Right kidney (tissue), 1 donor: ENCODE measurements at regions not wholly inside any gene's neighbourhood (a gene's known extent, or its start where the extent isn't known, plus 50 kb on each side); places are given as distances from the start of the nearest gene placed in this dataset.
"Not testable (repeated sequence)": the region's sequence is repeated elsewhere in the genome, so short reads cannot be mapped to it uniquely, and the experiment has no call there.

Experiments
- DNase-seq: peaks from one replicate; pipeline ENCODE4 v3.0.0-alpha.2; 2016

GRCh38 chr6:23690453-23691049, 435.5 kb upstream of the NRSN1 start:
- no peak for DNase-seq

- DNase-seq, result no peak
These were observed 433.8 kb upstream of the NRSN1 start for GRCh38 chr6:23692184-23692583.

GRCh38 chr6:23696992-23697391, 429.0 kb upstream of the NRSN1 start:
- DNase-seq, result no peak

- no peak for DNase-seq
These were observed 421.4 kb upstream of the NRSN1 start for GRCh38 chr6:23704479-23705052.

- no peak for DNase-seq
These were observed 420.3 kb upstream of the NRSN1 start for GRCh38 chr6:23705697-23706096.

- no peak for DNase-seq
These were observed 413.3 kb upstream of the NRSN1 start for GRCh38 chr6:23712756-23713155.

GRCh38 chr6:23713211-23713610, 412.8 kb upstream of the NRSN1 start:
- no peak for DNase-seq

GRCh38 chr6:23728707-23729106, 397.3 kb upstream of the NRSN1 start:
- DNase-seq, result no peak

- DNase-seq, result no peak
These were observed 394.4 kb upstream of the NRSN1 start for GRCh38 chr6:23731609-23732008.

- DNase-seq, result no peak
These were observed 393.5 kb upstream of the NRSN1 start for GRCh38 chr6:23732521-23732920.

- no peak for DNase-seq
These were observed 390.9 kb upstream of the NRSN1 start for GRCh38 chr6:23735151-23735550.

GRCh38 chr6:23736577-23736976, 389.4 kb upstream of the NRSN1 start:
- no peak for DNase-seq

- DNase-seq, result no peak
These were observed 378.8 kb upstream of the NRSN1 start for GRCh38 chr6:23747239-23747638.

- DNase-seq, result no peak
These were observed 373.6 kb upstream of the NRSN1 start for GRCh38 chr6:23752414-23752813.

- no peak for DNase-seq
These were observed 371.8 kb upstream of the NRSN1 start for GRCh38 chr6:23754197-23754596.

GRCh38 chr6:23775127-23775526, 350.9 kb upstream of the NRSN1 start:
- DNase-seq, result no peak

GRCh38 chr6:23783901-23784300, 342.1 kb upstream of the NRSN1 start:
- DNase-seq, result no peak

GRCh38 chr6:23784301-23784919, 341.6 kb upstream of the NRSN1 start:
- DNase-seq, result no peak

GRCh38 chr6:23790756-23791155, 335.3 kb upstream of the NRSN1 start:
- no peak for DNase-seq

- DNase-seq, result no peak
These were observed 329.0 kb upstream of the NRSN1 start for GRCh38 chr6:23797041-23797440.

- not testable (repeated sequence) for DNase-seq
These were observed 321.7 kb upstream of the NRSN1 start for GRCh38 chr6:23804289-23804688.

GRCh38 chr6:23821141-23821540, 304.9 kb upstream of the NRSN1 start:
- DNase-seq, result not testable (repeated sequence)

- DNase-seq, result no peak
These were observed 302.6 kb upstream of the NRSN1 start for GRCh38 chr6:23823421-23823820.

- no peak for DNase-seq
These were observed 299.4 kb upstream of the NRSN1 start for GRCh38 chr6:23826572-23826971.
